SK-N-SH treated with all-trans-retinoic acid at 6 μM for 48 hours (cell line): ENCODE measurements at regions not wholly inside any gene's neighbourhood (a gene's known extent, or its start where the extent isn't known, plus 50 kb on each side); places are given as distances from the start of the nearest gene placed in this dataset.

Experiments
- ATAC-seq: fragments of 200-7000 bp; cut with Tn5 transposase; 3 replicates; pipeline ENCODE4 v1.9.1; 2020; ENCODE audit warnings: mild to moderate bottlenecking, moderate library complexity
- ARNTL ChIP-seq: fragments of 450-650 bp; formaldehyde crosslinking; IDR thresholded peaks from 2 replicates; pipeline ENCODE4 v1.5.0; 2020; ENCODE audit warnings: low read depth, mild to moderate bottlenecking, moderate library complexity, borderline replicate concordance
- BACH2 ChIP-seq: fragments of 250-450 bp; sonication (Bioruptor Pico); IDR thresholded peaks from 2 replicates; pipeline ENCODE4 v1.9.0; 2021; ENCODE audit warnings: mild to moderate bottlenecking, borderline replicate concordance
- CREB5 ChIP-seq: fragments of 250-450 bp; sonication (Bioruptor Pico); IDR thresholded peaks from 2 replicates; pipeline ENCODE4 v1.5.1; 2020; ENCODE audit warnings: low read depth, mild to moderate bottlenecking, moderate library complexity
- CSDC2 ChIP-seq: fragments of 250-450 bp; sonication (Bioruptor Pico); IDR thresholded peaks from 2 replicates; pipeline ENCODE4 v1.5.0; 2020; ENCODE audit warnings: mild to moderate bottlenecking, moderate library complexity
- CSRNP3 ChIP-seq: fragments of 250-450 bp; sonication (Bioruptor Pico); IDR thresholded peaks from 2 replicates; pipeline ENCODE4 v1.5.1; 2021; ENCODE audit warnings: mild to moderate bottlenecking, moderate library complexity
- ESRRG ChIP-seq: fragments of 250-450 bp; sonication (Bioruptor Pico); IDR thresholded peaks from 2 replicates; pipeline ENCODE4 v1.6.1; 2021; ENCODE audit warnings: mild to moderate bottlenecking
- GLIS3 ChIP-seq: fragments of 250-450 bp; sonication (Bioruptor Pico); IDR thresholded peaks from 2 replicates; pipeline ENCODE4 v1.5.0; 2020; ENCODE audit warnings: mild to moderate bottlenecking, moderate library complexity
- ISL1 ChIP-seq: fragments of 250-450 bp; sonication (Bioruptor Pico); IDR thresholded peaks from 2 replicates; pipeline ENCODE4 v2.1.2; 2022; ENCODE audit warnings: mild to moderate bottlenecking, moderate library complexity
- PATZ1 ChIP-seq: fragments of 250-450 bp; sonication (Bioruptor Pico); IDR thresholded peaks from 2 replicates; pipeline ENCODE4 v1.8.0; 2020; ENCODE audit warnings: mild to moderate bottlenecking, moderate library complexity, borderline replicate concordance
- POU6F1 ChIP-seq: fragments of 250-450 bp; sonication (Bioruptor Pico); IDR thresholded peaks from 2 replicates; pipeline ENCODE4 v1.8.0; 2021; ENCODE audit warnings: low read depth, mild to moderate bottlenecking, moderate library complexity, borderline replicate concordance
- PPARA ChIP-seq: fragments of 250-450 bp; sonication (Bioruptor Pico); IDR thresholded peaks from 2 replicates; pipeline ENCODE4 v1.5.0; 2020; ENCODE audit warnings: mild to moderate bottlenecking, borderline replicate concordance
- RARB ChIP-seq: fragments of 250-450 bp; sonication (Bioruptor Pico); IDR thresholded peaks from 2 replicates; pipeline ENCODE4 v1.8.0; 2021; ENCODE audit warnings: mild to moderate bottlenecking, moderate library complexity
- SNAI2 ChIP-seq: fragments of 250-450 bp; sonication (Bioruptor Pico); IDR thresholded peaks from 2 replicates; pipeline ENCODE4 v1.5.0; 2020; ENCODE audit warnings: mild to moderate bottlenecking, moderate library complexity
- TCF4 ChIP-seq: fragments of 250-450 bp; sonication (Bioruptor Pico); IDR thresholded peaks from 2 replicates; pipeline ENCODE4 v1.8.0; 2021; ENCODE audit warnings: mild to moderate bottlenecking, moderate library complexity, borderline replicate concordance
- TOX ChIP-seq: fragments of 250-450 bp; sonication (Bioruptor Pico); IDR thresholded peaks from 2 replicates; pipeline ENCODE4 v1.8.0; 2021; ENCODE audit warnings: mild to moderate bottlenecking, moderate library complexity, borderline replicate concordance
- TSHZ2 ChIP-seq: fragments of 250-450 bp; sonication (Bioruptor Pico); IDR thresholded peaks from 2 replicates; pipeline ENCODE4 v1.5.0; 2020; ENCODE audit warnings: mild to moderate bottlenecking, moderate library complexity
- ZFP3 ChIP-seq: fragments of 250-450 bp; sonication (Bioruptor Pico); IDR thresholded peaks from 2 replicates; pipeline ENCODE4 v1.5.0; 2020; ENCODE audit warnings: mild to moderate bottlenecking, moderate library complexity
- ZFP30 ChIP-seq: fragments of 450-650 bp; formaldehyde crosslinking; IDR thresholded peaks from 2 replicates; pipeline ENCODE4 v1.5.0; 2022; ENCODE audit warnings: mild to moderate bottlenecking, moderate library complexity
- ZNF565 ChIP-seq: fragments of 450-650 bp; formaldehyde crosslinking; conservative IDR thresholded peaks from 2 replicates; pipeline ENCODE4 v1.5.0; 2020; ENCODE audit warnings: low read depth, mild to moderate bottlenecking, moderate library complexity
- ZNF70 ChIP-seq: fragments of 450-650 bp; formaldehyde crosslinking; IDR thresholded peaks from 2 replicates; pipeline ENCODE4 v1.5.0; 2020; ENCODE audit warnings: mild to moderate bottlenecking, moderate library complexity
- ZNF8 ChIP-seq: fragments of 450-650 bp; formaldehyde crosslinking; IDR thresholded peaks from 2 replicates; pipeline ENCODE4 v1.5.0; 2020; ENCODE audit warnings: mild to moderate bottlenecking, moderate library complexity

GRCh38 chr10:113409175-113409574 lies 143.7 kb upstream of the HABP2 start:
- TF ChIP-seq ESRRG, result no peak
- no peak for TF ChIP-seq CSRNP3 (CRISPR knock-in tag)
- no peak for TF ChIP-seq GLIS3
- no peak for TF ChIP-seq ZNF565 (CRISPR knock-in tag)
- no peak for TF ChIP-seq ZNF8
- TF ChIP-seq PPARA (CRISPR knock-in tag), result no peak
- no peak for ATAC-seq

GRCh38 chr10:113410618-113411017 lies 142.2 kb upstream of the HABP2 start:
- ATAC-seq, result no peak
- no peak for TF ChIP-seq POU6F1 (CRISPR knock-in tag)
- no peak for TF ChIP-seq PPARA (CRISPR knock-in tag)
- no peak for TF ChIP-seq TSHZ2 (CRISPR knock-in tag)
- no peak for TF ChIP-seq PATZ1 (CRISPR knock-in tag)
- TF ChIP-seq CSDC2 (CRISPR knock-in tag), result no peak
- no peak for TF ChIP-seq RARB (CRISPR knock-in tag)
- TF ChIP-seq ZNF70, result no peak
- TF ChIP-seq TCF4 (CRISPR knock-in tag), result no peak
- no peak for TF ChIP-seq BACH2
- TF ChIP-seq ZFP3 (CRISPR knock-in tag), result no peak
- TF ChIP-seq CREB5, result no peak
- no peak for TF ChIP-seq TOX (CRISPR knock-in tag)
- no peak for TF ChIP-seq ARNTL (CRISPR knock-in tag)
- TF ChIP-seq, all 23 proteins: peak for 0

GRCh38 chr10:113411456-113411855 lies 141.4 kb upstream of the HABP2 start:
- TF ChIP-seq ISL1 (CRISPR knock-in tag) (no peak), SNAI2 (CRISPR knock-in tag) (no peak), ESRRG (no peak), ZFP30 (CRISPR knock-in tag) (no peak), ARNTL (CRISPR knock-in tag) (no peak), PPARA (CRISPR knock-in tag) (no peak), POU6F1 (CRISPR knock-in tag) (no peak), TOX (CRISPR knock-in tag) (no peak), ZNF565 (CRISPR knock-in tag) (no peak), BACH2 (no peak), ZNF70 (no peak), CSDC2 (CRISPR knock-in tag) (no peak), TCF4 (CRISPR knock-in tag) (no peak)
- ATAC-seq, result no peak
